Smooth muscle cell (in vitro differentiated cells): ENCODE measurements at regions not wholly inside any gene's neighbourhood (a gene's known extent, or its start where the extent isn't known, plus 50 kb on each side); places are given as distances from the start of the nearest gene placed in this dataset.
A peak's percentile ranks its signal among the peaks of the same experiment; 100 is the strongest.

Experiments
- DNase-seq: peaks from one replicate; lab custom pipeline; 2025; ENCODE audit not compliant: unreplicated experiment; lab: John Stamatoyannopoulos, UW
- H2AFZ ChIP-seq: fragments of 200-600 bp; sonication (generic); 2 replicates; pipeline ENCODE4 v1.6.0; 2016; ENCODE audit warnings: antibody characterized with exemption, low read depth, mild to moderate bottlenecking
- H3F3A ChIP-seq: fragments of 200-600 bp; sonication (generic); 2 replicates; pipeline ENCODE4 v1.6.0; 2017; ENCODE audit warnings: antibody characterized with exemption, low read depth
- H3K27ac ChIP-seq: fragments of 200-600 bp; sonication (generic); 2 replicates; pipeline ENCODE4 v1.5.1; 2016; ENCODE audit warnings: low read depth, mild to moderate bottlenecking
- H3K27me3 ChIP-seq: fragments of 200-600 bp; sonication (generic); 2 replicates; pipeline ENCODE4 v1.6.1; 2016; ENCODE audit warnings: low read depth, mild to moderate bottlenecking
- H3K36me3 ChIP-seq: fragments of 200-600 bp; sonication (generic); 2 replicates; pipeline ENCODE4 v1.5.1; 2016; ENCODE audit warnings: low read depth
- H3K4me1 ChIP-seq: fragments of 200-600 bp; sonication (generic); 2 replicates; pipeline ENCODE4 v1.5.1; 2016; ENCODE audit warnings: low read depth
- H3K4me2 ChIP-seq: fragments of 200-600 bp; sonication (generic); 2 replicates; pipeline ENCODE4 v1.6.0; 2016; ENCODE audit warnings: mild to moderate bottlenecking
- H3K4me3 ChIP-seq: fragments of 200-600 bp; sonication (generic); 2 replicates; pipeline ENCODE4 v1.5.1; 2016; ENCODE audit warnings: mild to moderate bottlenecking
- H3K79me2 ChIP-seq: fragments of 200-600 bp; sonication (generic); 2 replicates; pipeline ENCODE4 v1.6.0; 2016; ENCODE audit warnings: low read depth, mild to moderate bottlenecking
- H3K9ac ChIP-seq: fragments of 200-600 bp; sonication (generic); 2 replicates; pipeline ENCODE4 v1.6.0; 2016; ENCODE audit warnings: low read depth
- H3K9me3 ChIP-seq: fragments of 200-600 bp; sonication (generic); replicated peaks from 2 replicates; pipeline ENCODE4 v1.5.1; 2016; ENCODE audit warnings: low read depth
- H4K20me1 ChIP-seq: fragments of 200-600 bp; sonication (generic); 2 replicates; pipeline ENCODE4 v1.6.0; 2016; ENCODE audit warnings: low read depth
- CTCF ChIP-seq: fragments of 200-600 bp; sonication (generic); IDR thresholded peaks from 2 replicates; pipeline ENCODE4 v1.5.1; 2017; ENCODE audit warnings: borderline replicate concordance, mild to moderate bottlenecking, antibody characterized with exemption; ENCODE audit not compliant: insufficient read depth, poor library complexity, severe bottlenecking
- WGBS: methylation state at CpG from one replicate; pipeline ENCODE4 v1.1.7; 2016; ENCODE audit warnings: low lambda C conversion rate; 5-methylcytosine and 5-hydroxymethylcytosine counted together

- peaks cover 17% of the 10 kb centered on the region for H3K4me1 ChIP-seq
- no peak overlapping the region for H2AFZ ChIP-seq
- H3K27me3 ChIP-seq, result no peaks in the 10 kb centered on the region
- no peaks in the 10 kb centered on the region for H3K79me2 ChIP-seq
- no peaks in the 10 kb centered on the region for H3K9me3 ChIP-seq
- H3F3A ChIP-seq, result peaks cover 22% of the 10 kb centered on the region
- H3K27ac ChIP-seq, result peak overlapping the region; percentile 96
- DNase-seq, result no peak
- H4K20me1 ChIP-seq, result no peaks in the 10 kb centered on the region
- H3K36me3 ChIP-seq, result no peaks in the 10 kb centered on the region
- H3K9ac ChIP-seq, result peak overlapping the region; percentile 78
- peak overlapping the region; percentile 45 for H3K4me2 ChIP-seq
- TF ChIP-seq CTCF, result peak; percentile 60
- WGBS, result 85% methylated on average over 20 of the region's 20 CpGs
- H3K4me3 ChIP-seq, result no peak overlapping the region
Measured at GRCh38 chr6:44062771-44063560, 64.3 kb downstream of the MRPL14 start.

GRCh38 chr6:44062105-44062770 is 65.0 kb downstream of the MRPL14 start:
- peak overlapping the region; percentile 96 for H3K27ac ChIP-seq
- H3K4me1 ChIP-seq, result peaks cover 13% of the 10 kb centered on the region
- WGBS, result 90% methylated on average over 3 of the region's 3 CpGs

GRCh38 chr6:44061375-44062104 is 65.7 kb downstream of the MRPL14 start:
- DNase-seq, result no peak
- WGBS, result 65% methylated on average over 5 of the region's 5 CpGs

More at GRCh38 chr6:44062105-44062770, 65.0 kb downstream of the MRPL14 start:
- no peak for TF ChIP-seq CTCF
- no peak overlapping the region for H2AFZ ChIP-seq
- H3K4me3 ChIP-seq, result no peak overlapping the region
- no peaks in the 10 kb centered on the region for H3K9me3 ChIP-seq
- H3K27me3 ChIP-seq, result no peaks in the 10 kb centered on the region
- peaks cover 26% of the 10 kb centered on the region for H3F3A ChIP-seq
- H3K9ac ChIP-seq, result peak overlapping the region; percentile 78
- H3K79me2 ChIP-seq, result no peaks in the 10 kb centered on the region
- DNase-seq, result no peak
- H3K36me3 ChIP-seq, result no peaks in the 10 kb centered on the region
- peak overlapping the region; percentile 58 for H3K4me2 ChIP-seq
- H4K20me1 ChIP-seq, result no peaks in the 10 kb centered on the region

More at GRCh38 chr6:44061375-44062104, 65.7 kb downstream of the MRPL14 start:
- Histone ChIP-seq H2AFZ (no peak overlapping the region), H3K27ac (peak overlapping the region; percentile 96), H3K27me3 (no peaks in the 10 kb centered on the region), H3K79me2 (no peaks in the 10 kb centered on the region), H3F3A (peaks cover 29% of the 10 kb centered on the region), H3K36me3 (no peaks in the 10 kb centered on the region), H3K4me2 (peak overlapping the region; percentile 58), H3K4me3 (no peak overlapping the region), H4K20me1 (no peaks in the 10 kb centered on the region), H3K4me1 (peaks cover 9% of the 10 kb centered on the region), H3K9ac (peak overlapping the region; percentile 78), H3K9me3 (no peaks in the 10 kb centered on the region)
- TF ChIP-seq CTCF, result no peak
